ENCODE measurements at regions not wholly inside any gene's neighbourhood (a gene's known extent, or its start where the extent isn't known, plus 50 kb on each side); places are given as distances from the start of the nearest gene placed in this dataset.

- Histone ChIP-seq H3K4me2 (ENCODE audit: low read depth, low read length) (no peak overlapping the region), H3K4me1 (ENCODE audit: insufficient read depth, low read length) (no peaks in the 10 kb centered on the region), H4K20me1 (ENCODE audit: insufficient read depth, low read length) (no peaks in the 10 kb centered on the region), H3K9me3 (ENCODE audit: low read length) (no peaks in the 10 kb centered on the region), H3K36me3 (replicated peaks in 1 of 2; ENCODE audit: control insufficient read depth in 1 of 2, insufficient read depth in 2 of 2, low read length in 2 of 2) (no peaks in the 10 kb centered on the region), H3K9ac (ENCODE audit: insufficient read depth, low read depth, low read length) (no peak overlapping the region), H3K4me3 (replicated peaks in 1 of 3; ENCODE audit: insufficient read depth in 1 of 3, low read depth in 2 of 3, low read length in 3 of 3) (no peak overlapping the region), H3K79me2 (ENCODE audit: insufficient read depth, low read length) (no peaks in the 10 kb centered on the region), H3K27ac (ENCODE audit: extremely low read length, insufficient read depth, low read length) (no peak overlapping the region), H3K27me3 (ENCODE audit: control insufficient read depth in 1 of 2, insufficient read depth in 2 of 2, low read length in 2 of 2) (no peaks in the 10 kb centered on the region), H2AFZ (ENCODE audit: low read length) (no peak overlapping the region)
- ATAC-seq (no peak), FAIRE-seq (no peak), DNase-seq (ENCODE audit: low spot score) (no peak)
- 5% methylated on average over 3 of the region's 3 CpGs for WGBS (ENCODE audit: low lambda C conversion rate)
- TF ChIP-seq ZNF724P (CRISPR knock-in tag; IDR thresholded peaks at IDR 0.05; ENCODE audit: borderline replicate concordance) (no peak), CBX1 (IDR thresholded peaks at IDR 0.05; ENCODE audit: low read depth) (no peak)
- CTCF ChIA-PET (ENCODE audit: low intra/inter-chr PET ratio, low total read pairs), result no interaction called here
- in situ Hi-C loops (cut with HindIII; ENCODE audit: extremely low pct_ligation_motif_present, low pct_unique_long_range_greater_than_20kb) (no loop called here), intact Hi-C loops (cut with micrococcal nuclease; ENCODE audit: unreplicated experiment) (no loop called here)
- POLR2A ChIA-PET, result no interaction called here
- BruUV-seq (replicated peaks), result no TSS peak
Observed at GRCh38 chr9:75591972-75592371, 298.5 kb upstream of the PCSK5 start.

GRCh38 chr9:75592586-75592985, 297.9 kb upstream of the PCSK5 start:
- Histone ChIP-seq H4K20me1 (ENCODE audit: insufficient read depth, low read length) (no peaks in the 10 kb centered on the region), H2AFZ (ENCODE audit: low read length) (no peak overlapping the region), H3K27me3 (ENCODE audit: control insufficient read depth in 1 of 2, insufficient read depth in 2 of 2, low read length in 2 of 2) (no peaks in the 10 kb centered on the region), H3K4me2 (ENCODE audit: low read depth, low read length) (no peak overlapping the region), H3K79me2 (ENCODE audit: insufficient read depth, low read length) (no peaks in the 10 kb centered on the region), H3K4me1 (ENCODE audit: insufficient read depth, low read length) (no peaks in the 10 kb centered on the region), H3K4me3 (replicated peaks in 1 of 3; ENCODE audit: insufficient read depth in 1 of 3, low read depth in 2 of 3, low read length in 3 of 3) (no peak overlapping the region), H3K9ac (ENCODE audit: insufficient read depth, low read depth, low read length) (no peak overlapping the region), H3K9me3 (ENCODE audit: low read length) (no peaks in the 10 kb centered on the region), H3K27ac (ENCODE audit: extremely low read length, insufficient read depth, low read length) (no peak overlapping the region), H3K36me3 (replicated peaks in 1 of 2; ENCODE audit: control insufficient read depth in 1 of 2, insufficient read depth in 2 of 2, low read length in 2 of 2) (no peaks in the 10 kb centered on the region)
- no TSS peak for BruUV-seq (replicated peaks)
- in situ Hi-C loops (cut with HindIII; ENCODE audit: extremely low pct_ligation_motif_present, low pct_unique_long_range_greater_than_20kb) (no loop called here), intact Hi-C loops (cut with micrococcal nuclease; ENCODE audit: unreplicated experiment) (no loop called here)
- POLR2A ChIA-PET, result no interaction called here
- DNase-seq (ENCODE audit: low spot score), result no peak
- ATAC-seq, result no peak
- 41% methylated on average over 1 of the region's 1 CpG for WGBS (ENCODE audit: low lambda C conversion rate)
- no peak for FAIRE-seq
- CTCF ChIA-PET (ENCODE audit: low intra/inter-chr PET ratio, low total read pairs), result no interaction called here
- TF ChIP-seq DMAP1 (CRISPR knock-in tag; IDR thresholded peaks at IDR 0.05), result no peak
- TF ChIP-seq ZNF101 (CRISPR knock-in tag; IDR thresholded peaks at IDR 0.05; ENCODE audit: borderline replicate concordance, low read depth), result no peak
- no peak for TF ChIP-seq THRA (CRISPR knock-in tag; IDR thresholded peaks at IDR 0.05; ENCODE audit: borderline replicate concordance)
- TF ChIP-seq, protein P1, sequence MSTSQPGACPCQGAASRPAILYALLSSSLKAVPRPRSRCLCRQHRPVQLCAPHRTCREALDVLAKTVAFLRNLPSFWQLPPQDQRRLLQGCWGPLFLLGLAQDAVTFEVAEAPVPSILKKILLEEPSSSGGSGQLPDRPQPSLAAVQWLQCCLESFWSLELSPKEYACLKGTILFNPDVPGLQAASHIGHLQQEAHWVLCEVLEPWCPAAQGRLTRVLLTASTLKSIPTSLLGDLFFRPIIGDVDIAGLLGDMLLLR (CRISPR knock-in tag; IDR thresholded peaks at IDR 0.05), result no peak
- TF ChIP-seq HMGA1 (CRISPR knock-in tag; conservative IDR thresholded peaks at IDR 0.05), result no peak
- TF ChIP-seq KAT7 (CRISPR knock-in tag; IDR thresholded peaks at IDR 0.05; ENCODE audit: borderline replicate concordance), result no peak
- no peak for TF ChIP-seq SCMH1 (CRISPR knock-in tag; IDR thresholded peaks at IDR 0.05; ENCODE audit: borderline replicate concordance)
- no peak for TF ChIP-seq NFE2L1 (CRISPR knock-in tag; IDR thresholded peaks at IDR 0.05; ENCODE audit: borderline replicate concordance)
- TF ChIP-seq ZNF574 (CRISPR knock-in tag; IDR thresholded peaks at IDR 0.05), result no peak
- TF ChIP-seq ZNF3 (CRISPR knock-in tag; IDR thresholded peaks at IDR 0.05), result no peak
- TF ChIP-seq, protein P2, sequence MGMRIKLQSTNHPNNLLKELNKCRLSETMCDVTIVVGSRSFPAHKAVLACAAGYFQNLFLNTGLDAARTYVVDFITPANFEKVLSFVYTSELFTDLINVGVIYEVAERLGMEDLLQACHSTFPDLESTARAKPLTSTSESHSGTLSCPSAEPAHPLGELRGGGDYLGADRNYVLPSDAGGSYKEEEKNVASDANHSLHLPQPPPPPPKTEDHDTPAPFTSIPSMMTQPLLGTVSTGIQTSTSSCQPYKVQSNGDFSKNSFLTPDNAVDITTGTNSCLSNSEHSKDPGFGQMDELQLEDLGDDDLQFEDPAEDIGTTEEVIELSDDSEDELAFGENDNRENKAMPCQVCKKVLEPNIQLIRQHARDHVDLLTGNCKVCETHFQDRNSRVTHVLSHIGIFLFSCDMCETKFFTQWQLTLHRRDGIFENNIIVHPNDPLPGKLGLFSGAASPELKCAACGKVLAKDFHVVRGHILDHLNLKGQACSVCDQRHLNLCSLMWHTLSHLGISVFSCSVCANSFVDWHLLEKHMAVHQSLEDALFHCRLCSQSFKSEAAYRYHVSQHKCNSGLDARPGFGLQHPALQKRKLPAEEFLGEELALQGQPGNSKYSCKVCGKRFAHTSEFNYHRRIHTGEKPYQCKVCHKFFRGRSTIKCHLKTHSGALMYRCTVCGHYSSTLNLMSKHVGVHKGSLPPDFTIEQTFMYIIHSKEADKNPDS (CRISPR knock-in tag; IDR thresholded peaks at IDR 0.05), result no peak
